Testis (tissue), 2 donors: ENCODE measurements at regions not wholly inside any gene's neighbourhood (a gene's known extent, or its start where the extent isn't known, plus 50 kb on each side); places are given as distances from the start of the nearest gene placed in this dataset.

Experiments
- DNase-seq: peaks from one replicate; pipeline ENCODE4 v3.0.0-alpha.2; 2019
- H3K27ac ChIP-seq, 2 donors: fragments of 200-600 bp; sonication (generic); one replicate each; pipeline ENCODE4 v1.5.1; 2019
- H3K27me3 ChIP-seq: fragments of 200-600 bp; sonication (generic); one replicate; pipeline ENCODE4 v1.5.1; 2019
- H3K36me3 ChIP-seq: fragments of 200-600 bp; sonication (generic); one replicate; pipeline ENCODE4 v1.5.1; 2017; ENCODE audit warnings: low read depth; ENCODE audit errors: missing control alignments
- H3K4me1 ChIP-seq: fragments of 200-600 bp; sonication (generic); one replicate; pipeline ENCODE4 v1.5.1; 2019
- H3K4me3 ChIP-seq, 2 donors: fragments of 200-600 bp; sonication (generic); one replicate each; pipeline ENCODE4 v1.5.1; 2017 to 2019
- H3K9me3 ChIP-seq: fragments of 200-600 bp; sonication (generic); one replicate; pipeline ENCODE4 v1.5.1; 2017
- POLR2A ChIP-seq: fragments of 450-650 bp; IDR thresholded peaks from one replicate; pipeline ENCODE4 v1.6.1; 2017; ENCODE audit warnings: antibody characterized with exemption, mild to moderate bottlenecking, moderate library complexity
- WGBS, 2 donors: methylation state at CpG; one replicate each; pipeline ENCODE4 v1.1.5; 2018; 5-methylcytosine and 5-hydroxymethylcytosine counted together
- intact Hi-C: fragments of 100-400 bp; cut with DNase I; formaldehyde crosslinking; loops from one replicate; pipeline ENCODE4 v1.15.1; 2023; ENCODE audit warnings: low total_unique reads
- TF ChIP-seq, protein P1 (sequence below), 3 experiments: fragments of 450-650 bp in 2 of 3; fragments of 200-600 bp in 1 of 3; sonication (generic) in 1 of 3; IDR thresholded peaks; one replicate each; pipeline ENCODE4 v1.5.1; 2016 to 2019; ENCODE audit warnings: antibody characterized with exemption in 3 of 3, mild to moderate bottlenecking in 2 of 3, moderate library complexity in 1 of 3

DNA sequence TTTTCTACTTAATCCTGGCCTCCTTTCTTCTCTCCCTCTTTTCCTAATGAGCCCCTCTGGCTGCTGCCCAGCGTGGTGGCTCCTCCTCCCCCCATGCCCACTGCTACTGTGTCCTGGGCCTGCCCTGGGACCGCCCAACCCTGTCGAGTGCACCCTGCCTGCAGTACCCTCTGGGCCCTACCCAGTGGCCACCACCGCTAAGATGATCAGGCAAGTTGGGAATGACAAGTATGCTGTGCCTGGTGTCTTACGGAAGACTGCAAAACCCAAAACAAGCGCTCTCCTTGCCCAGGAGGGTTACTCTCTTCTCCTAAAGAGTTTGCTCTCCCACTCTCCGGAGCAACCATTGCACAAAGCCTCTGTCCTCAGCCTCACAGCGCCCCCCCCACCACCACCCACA lies 273.7 kb downstream of the SYK start:
- intact Hi-C loops = no loop called here
- no peaks in the 10 kb centered on the region for H3K36me3 ChIP-seq
- no peaks in the 10 kb centered on the region for H3K9me3 ChIP-seq
- no peak overlapping the region for H3K4me3 ChIP-seq
- peaks cover 13% of the 10 kb centered on the region for H3K4me1 ChIP-seq
- no peak for TF ChIP-seq POLR2A
- TF ChIP-seq, protein P1, sequence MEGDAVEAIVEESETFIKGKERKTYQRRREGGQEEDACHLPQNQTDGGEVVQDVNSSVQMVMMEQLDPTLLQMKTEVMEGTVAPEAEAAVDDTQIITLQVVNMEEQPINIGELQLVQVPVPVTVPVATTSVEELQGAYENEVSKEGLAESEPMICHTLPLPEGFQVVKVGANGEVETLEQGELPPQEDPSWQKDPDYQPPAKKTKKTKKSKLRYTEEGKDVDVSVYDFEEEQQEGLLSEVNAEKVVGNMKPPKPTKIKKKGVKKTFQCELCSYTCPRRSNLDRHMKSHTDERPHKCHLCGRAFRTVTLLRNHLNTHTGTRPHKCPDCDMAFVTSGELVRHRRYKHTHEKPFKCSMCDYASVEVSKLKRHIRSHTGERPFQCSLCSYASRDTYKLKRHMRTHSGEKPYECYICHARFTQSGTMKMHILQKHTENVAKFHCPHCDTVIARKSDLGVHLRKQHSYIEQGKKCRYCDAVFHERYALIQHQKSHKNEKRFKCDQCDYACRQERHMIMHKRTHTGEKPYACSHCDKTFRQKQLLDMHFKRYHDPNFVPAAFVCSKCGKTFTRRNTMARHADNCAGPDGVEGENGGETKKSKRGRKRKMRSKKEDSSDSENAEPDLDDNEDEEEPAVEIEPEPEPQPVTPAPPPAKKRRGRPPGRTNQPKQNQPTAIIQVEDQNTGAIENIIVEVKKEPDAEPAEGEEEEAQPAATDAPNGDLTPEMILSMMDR (IDR thresholded peaks at IDR 0.05) = no peak
- 90 to 91% methylated on average over 5 to 8 of the region's 8 CpGs for WGBS, 2 donors
- peak overlapping the region in 1 of 2 donors; percentile 71 for H3K27ac ChIP-seq
- H3K27me3 ChIP-seq = no peaks in the 10 kb centered on the region
- no peak for DNase-seq

DNA sequence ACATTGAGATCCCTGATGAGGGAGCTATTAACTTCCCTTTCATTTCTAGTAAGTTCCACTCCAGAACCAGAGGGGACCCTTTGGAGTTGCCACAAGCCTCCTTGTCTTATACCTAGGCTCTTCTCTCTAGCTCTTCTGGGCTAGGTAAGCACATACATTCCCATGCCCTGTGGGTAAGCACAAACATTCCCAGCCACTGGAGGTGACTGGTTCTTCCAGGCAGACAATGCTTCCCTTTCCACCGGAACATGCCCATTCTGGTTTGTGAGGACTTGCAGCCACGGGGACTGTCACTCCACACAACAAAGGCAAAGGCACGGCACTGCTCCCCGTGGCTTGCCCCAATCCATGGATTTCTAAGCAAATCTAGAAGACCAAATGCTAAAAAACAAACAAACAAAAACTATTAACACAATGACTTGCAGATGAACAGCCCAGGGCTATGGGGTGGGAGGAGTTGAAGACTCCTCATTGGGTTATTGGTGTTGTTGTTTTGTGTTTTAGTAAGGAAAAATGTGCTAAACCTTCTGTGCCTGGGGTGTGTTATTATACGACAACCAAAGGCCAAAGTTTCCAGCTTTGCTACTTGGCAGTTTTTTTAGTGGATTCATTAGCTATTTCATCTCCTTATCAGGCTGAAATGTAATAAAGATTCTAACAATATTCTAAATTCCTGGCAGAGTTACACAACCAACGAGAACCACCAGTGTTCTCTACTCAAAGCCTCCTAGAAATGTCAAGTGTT lies 276.2 kb downstream of the SYK start:
- intact Hi-C loops = no loop called here
- TF ChIP-seq, protein P1 (IDR thresholded peaks at IDR 0.05) = no peak
- no peak for TF ChIP-seq POLR2A
- no peak for DNase-seq
- Histone ChIP-seq H3K4me3 (no peak overlapping the region), H3K9me3 (no peaks in the 10 kb centered on the region), H3K27ac (no peak overlapping the region), H3K4me1 (peaks cover 13% of the 10 kb centered on the region), H3K36me3 (no peaks in the 10 kb centered on the region), H3K27me3 (no peaks in the 10 kb centered on the region)
- WGBS, 2 donors = 69 to 73% methylated on average over 6 of the region's 6 CpGs

DNA sequence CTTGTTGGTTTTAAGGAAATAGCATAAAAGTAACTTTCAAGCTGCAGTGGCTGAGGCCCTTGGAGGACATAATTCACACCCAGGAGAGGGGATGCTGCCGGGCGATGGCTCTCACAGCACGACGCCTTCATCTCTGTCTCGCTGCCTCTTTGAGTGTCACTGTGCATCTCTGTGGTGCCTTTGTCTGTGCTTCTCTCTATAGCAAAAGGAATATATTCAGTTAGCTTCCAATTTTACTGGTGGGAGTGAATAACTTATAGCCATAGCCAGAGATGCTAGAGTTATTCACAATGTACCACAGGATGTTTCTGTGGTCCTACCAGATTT lies 276.7 kb downstream of the SYK start:
- WGBS, 2 donors = 75 to 78% methylated on average over 5 of the region's 5 CpGs
- Histone ChIP-seq H3K4me1 (peaks cover 9% of the 10 kb centered on the region), H3K27me3 (no peaks in the 10 kb centered on the region), H3K9me3 (no peaks in the 10 kb centered on the region), H3K4me3 (no peak overlapping the region), H3K27ac (no peak overlapping the region), H3K36me3 (no peaks in the 10 kb centered on the region)
- TF ChIP-seq, protein P1 (IDR thresholded peaks at IDR 0.05) = no peak
- TF ChIP-seq POLR2A = no peak
- DNase-seq = no peak
- intact Hi-C loops = no loop called here

DNA sequence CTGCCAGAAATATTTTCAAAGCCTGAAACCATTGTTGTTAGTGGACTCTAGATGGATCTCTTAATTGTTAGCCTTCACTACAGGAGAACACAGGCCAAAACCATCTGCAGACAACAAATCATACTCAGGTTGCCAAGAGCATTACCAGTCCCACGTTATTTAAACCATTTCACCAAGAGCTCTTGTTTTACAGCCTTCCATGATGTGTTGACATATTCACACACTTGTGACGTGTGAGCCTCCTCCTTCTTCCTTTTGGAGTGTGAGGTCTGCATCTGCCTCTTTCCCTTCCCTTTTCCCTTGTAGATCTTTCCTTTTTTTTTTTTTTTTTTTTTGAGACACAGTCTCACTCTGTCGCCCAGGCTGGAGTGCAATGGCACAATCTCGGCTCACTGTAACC lies 279.0 kb downstream of the AUH start:
- DNase-seq = no peak
- Histone ChIP-seq H3K36me3 (no peaks in the 10 kb centered on the region), H3K27ac (no peak overlapping the region), H3K9me3 (no peaks in the 10 kb centered on the region), H3K4me1 (no peaks in the 10 kb centered on the region), H3K4me3 (no peak overlapping the region), H3K27me3 (no peaks in the 10 kb centered on the region)
- TF ChIP-seq, protein P1 (IDR thresholded peaks at IDR 0.05) = no peak
- TF ChIP-seq POLR2A = no peak
- intact Hi-C loops = no loop called here
- 73 to 79% methylated on average over 4 of the region's 4 CpGs for WGBS, 2 donors

DNA sequence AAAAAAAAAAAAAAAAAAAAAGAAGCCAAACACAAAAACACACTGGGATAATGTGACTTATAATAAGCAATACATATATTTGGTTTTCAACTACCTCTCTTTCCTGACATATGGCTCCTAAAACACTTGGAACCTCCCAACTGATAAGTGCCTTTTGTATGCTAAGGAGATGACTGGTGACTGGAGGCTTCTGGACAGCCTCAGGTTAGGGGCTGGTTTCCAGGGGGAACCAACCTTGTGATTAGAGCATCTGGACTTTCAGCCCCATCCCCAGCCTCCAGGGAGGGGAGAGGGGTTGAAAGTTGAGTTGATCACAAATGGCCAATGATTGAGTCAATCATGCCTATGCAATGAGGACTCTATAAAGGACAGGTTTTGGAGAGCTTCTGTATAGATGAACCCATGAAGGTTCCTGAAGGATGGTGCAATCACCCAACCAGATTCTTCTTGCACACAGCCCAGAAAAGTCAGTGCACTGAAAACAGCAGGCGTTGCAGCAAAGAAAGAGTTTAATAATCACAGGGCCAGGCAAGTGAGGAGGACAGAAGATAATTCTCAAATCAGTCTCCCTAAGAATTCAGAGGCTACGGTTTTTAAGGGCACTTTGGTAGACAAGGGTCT lies 276.7 kb downstream of the AUH start:
- DNase-seq = no peak
- intact Hi-C loops = no loop called here
- Histone ChIP-seq H3K27me3 (no peaks in the 10 kb centered on the region), H3K4me3 (no peak overlapping the region), H3K4me1 (no peaks in the 10 kb centered on the region), H3K36me3 (no peaks in the 10 kb centered on the region), H3K9me3 (no peaks in the 10 kb centered on the region), H3K27ac (no peak overlapping the region)
- 78 to 83% methylated on average over 2 of the region's 2 CpGs for WGBS, 2 donors
- no peak for TF ChIP-seq POLR2A
- TF ChIP-seq, protein P1 (IDR thresholded peaks at IDR 0.05) = no peak
